ENCODE measurements at regions not wholly inside any gene's neighbourhood (a gene's known extent, or its start where the extent isn't known, plus 50 kb on each side); places are given as distances from the start of the nearest gene placed in this dataset.

- no peak for TF ChIP-seq DEAF1 (CRISPR knock-in tag; IDR thresholded peaks at IDR 0.05)
- no peak for TF ChIP-seq TRIM28 (IDR thresholded peaks at IDR 0.05)
- TF ChIP-seq KLF1 (tag; IDR thresholded peaks at IDR 0.05): no peak
- no peak for TF ChIP-seq PYGO2 (tag; IDR thresholded peaks at IDR 0.05)
Observed at GRCh38 chr5:173780235-173781234, 107.6 kb upstream of the CPEB4 start (continued).

GRCh38 chr5:173781432-173781815 lies 106.7 kb upstream of the CPEB4 start:
- H3K4me3 ChIP-seq: no peak overlapping the region
- H3K79me2 ChIP-seq (ENCODE audit: control insufficient read depth, insufficient read depth, low read length): no peaks in the 10 kb centered on the region
- no peaks in the 10 kb centered on the region for H3K36me3 ChIP-seq (ENCODE audit: control insufficient read depth, insufficient read depth, low read length)
- in situ Hi-C loops (cut with MboI): loop anchor here (10.0 kb wide), 1 partner anchor 103 kb away; the partner anchor contains the start of gene CPEB4
- FAIRE-seq (no peak), ATAC-seq (no peak), DNase-seq (ENCODE audit: extremely low read depth in 1 of 4, low spot score in 3 of 4) (no peak)
- H3K9me3 ChIP-seq (replicated peaks; ENCODE audit: control insufficient read depth, insufficient read depth, low read depth, low read length): no peaks in the 10 kb centered on the region
- BruUV-seq (replicated peaks): no TSS peak
- intact Hi-C loops (cut with micrococcal nuclease): no loop called here
- TF ChIP-seq HDAC2 (IDR thresholded peaks at IDR 0.05): no peak
- 0 out of 2 replicates have a peak, but pooled peaks have one; percentile 11 for TF ChIP-seq PREB (CRISPR knock-in tag; IDR thresholded peaks at IDR 0.05)
- peak overlapping the region; percentile 75; the same call in 1 of the 2 replicates for H3K4me2 ChIP-seq (ENCODE audit: insufficient read depth, low read length)
- peak overlapping the region; percentile 63 for H2AFZ ChIP-seq (ENCODE audit: low read depth, low read length)
- peak overlapping the region in 1 of 2 experiments; percentile 58; a peak in 2 of 4 replicates for H3K9ac ChIP-seq (ENCODE audit: insufficient read depth in 1 of 2, low read depth in 2 of 2, low read length in 2 of 2)
- ChIA-PET POLR2A (interaction anchor here (0.5 to 1.8 kb wide), 2 partner anchors 10 to 61 kb away, joined by 3 to 7 read pairs; no protein-coding TSS in a partner anchor), CTCF (ENCODE audit: low intra/inter-chr PET ratio) (no interaction called here)
- H3K27me3 ChIP-seq (ENCODE audit: control insufficient read depth in 2 of 2, insufficient read depth in 2 of 2, low read length in 2 of 2): no peaks in the 10 kb centered on the region
- H3K9me1 ChIP-seq (ENCODE audit: control insufficient read depth, insufficient read depth, low read length): peaks cover 2% of the 10 kb centered on the region
- no peaks in the 10 kb centered on the region for H4K20me1 ChIP-seq (replicated peaks; ENCODE audit: control insufficient read depth, insufficient read depth, low read length)
- peak overlapping the region; percentile 92 for H3K27ac ChIP-seq (ENCODE audit: extremely low read depth, low read depth, low read length)
- H3K4me1 ChIP-seq (replicated peaks in 1 of 2; ENCODE audit: control insufficient read depth in 2 of 2, insufficient read depth in 2 of 2, low read length in 2 of 2): peaks cover 22 to 56% of the 10 kb centered on the region in 2 experiments
- WGBS (ENCODE audit: insufficient coverage, low coverage, missing lambda C conversion rate): 41% methylated on average over 4 of the region's 4 CpGs

All from K562 (cell line).